Liver (tissue), 8 donors: ENCODE measurements at regions not wholly inside any gene's neighbourhood (a gene's known extent, or its start where the extent isn't known, plus 50 kb on each side); places are given as distances from the start of the nearest gene placed in this dataset.

Source experiments
- DNase-seq: peaks from one replicate; pipeline ENCODE4 v3.0.0-alpha.2; 2017; ENCODE audit warnings: low spot score
- H3K27ac ChIP-seq, 2 donors: one replicate each; pipeline ENCODE4 v1.7.0; 2013; ENCODE audit warnings: inconsistent platforms in 2 of 2, low read length in 2 of 2, control low read depth in 1 of 2, low read depth in 1 of 2, mild to moderate bottlenecking in 1 of 2
- H3K27me3 ChIP-seq, 4 donors: one replicate each; pipeline versions ENCODE4 v1.6.1 to v1.7.0; 2013; ENCODE audit warnings: low read length in 3 of 4, inconsistent platforms in 1 of 4, mild to moderate bottlenecking in 1 of 4, moderate library complexity in 1 of 4; ENCODE audit not compliant: control insufficient read depth in 4 of 4, insufficient read depth in 4 of 4
- H3K36me3 ChIP-seq, 4 donors: one replicate each; pipeline versions ENCODE4 v1.6.1 to v1.7.0; 2013; ENCODE audit warnings: low read length in 3 of 4, mild to moderate bottlenecking in 3 of 4, low read depth in 1 of 4, moderate library complexity in 1 of 4; ENCODE audit not compliant: control insufficient read depth in 4 of 4, insufficient read depth in 3 of 4
- H3K4me1 ChIP-seq, 4 donors: one replicate each; pipeline versions ENCODE4 v1.6.1 to v1.7.0; 2013; ENCODE audit warnings: low read length in 3 of 4, mild to moderate bottlenecking in 3 of 4, moderate library complexity in 1 of 4; ENCODE audit not compliant: control insufficient read depth in 4 of 4, insufficient read depth in 4 of 4
- H3K4me3 ChIP-seq, 3 donors: one replicate each; pipeline versions ENCODE4 v1.6.1 to v1.7.0; 2013; ENCODE audit warnings: low read length in 3 of 3, control low read depth in 1 of 3, low read depth in 1 of 3, mild to moderate bottlenecking in 1 of 3
- H3K9ac ChIP-seq, 2 donors: one replicate each; pipeline ENCODE4 v1.7.0; 2013; ENCODE audit warnings: low read length in 2 of 2, mild to moderate bottlenecking in 2 of 2, moderate library complexity in 2 of 2, control low read depth in 1 of 2, low read depth in 1 of 2
- H3K9me3 ChIP-seq, 4 donors: one replicate each; pipeline versions ENCODE4 v1.6.1 to v1.7.0; 2013; ENCODE audit warnings: low read length in 3 of 4; ENCODE audit not compliant: control insufficient read depth in 4 of 4
- EGR1 ChIP-seq, 2 donors: IDR thresholded peaks; 2 replicates each; pipeline ENCODE4 v1.6.1; 2016 to 2018; ENCODE audit warnings: antibody characterized with exemption in 2 of 2, low read depth in 2 of 2
- FOXA1 ChIP-seq: IDR thresholded peaks from 2 replicates; pipeline ENCODE4 v1.6.1; 2016; ENCODE audit warnings: antibody characterized with exemption
- FOXA2 ChIP-seq: IDR thresholded peaks from 2 replicates; pipeline ENCODE4 v1.6.1; 2016; ENCODE audit warnings: antibody characterized with exemption
- HNF4G ChIP-seq: IDR thresholded peaks from 2 replicates; pipeline ENCODE4 v1.6.1; 2016; ENCODE audit warnings: antibody characterized with exemption
- JUND ChIP-seq, 2 donors: IDR thresholded peaks; 2 replicates each; pipeline ENCODE4 v1.6.1; 2016; ENCODE audit warnings: antibody characterized with exemption in 2 of 2
- NR2F2 ChIP-seq: IDR thresholded peaks from 2 replicates; pipeline ENCODE4 v1.6.1; 2016; ENCODE audit warnings: antibody characterized with exemption
- RAD21 ChIP-seq, 2 donors: IDR thresholded peaks; 2 replicates each; pipeline ENCODE4 v1.6.1; 2016; ENCODE audit warnings: antibody characterized with exemption in 2 of 2, mild to moderate bottlenecking in 2 of 2
- RXRA ChIP-seq, 2 donors: IDR thresholded peaks; 2 replicates each; pipeline ENCODE4 v1.6.1; 2017 to 2018; ENCODE audit warnings: antibody characterized with exemption in 2 of 2, mild to moderate bottlenecking in 1 of 2
- SP1 ChIP-seq: IDR thresholded peaks from 2 replicates; pipeline ENCODE4 v1.6.1; 2018; ENCODE audit warnings: antibody characterized with exemption, mild to moderate bottlenecking
- TAF1 ChIP-seq: conservative IDR thresholded peaks from 2 replicates; pipeline ENCODE4 v1.6.1; 2016; ENCODE audit warnings: antibody characterized with exemption, mild to moderate bottlenecking
- YY1 ChIP-seq: IDR thresholded peaks from 2 replicates; pipeline ENCODE4 v1.6.1; 2016; ENCODE audit warnings: antibody characterized with exemption, mild to moderate bottlenecking
- WGBS: extraction: QIAGEN DNeasy Blood & Tissue Kit; methylation state at CpG from one replicate; pipeline ENCODE4 v1.1.7; 2013; 5-methylcytosine and 5-hydroxymethylcytosine counted together
- TF ChIP-seq, protein P1 (sequence below): IDR thresholded peaks from 2 replicates; pipeline ENCODE4 v1.6.1; 2016; ENCODE audit warnings: antibody characterized with exemption
- TF ChIP-seq, protein P2 (sequence below): fragments of 150-350 bp; IDR thresholded peaks from 2 replicates; pipeline ENCODE4 v1.5.1; 2017; ENCODE audit warnings: improper control_type of control experiment, low read depth, low read length; ENCODE audit not compliant: missing input control
- TF ChIP-seq, protein P3 (sequence below): IDR thresholded peaks from 2 replicates; pipeline ENCODE4 v1.6.1; 2016; ENCODE audit warnings: antibody characterized with exemption
- TF ChIP-seq, protein P4 (sequence below): IDR thresholded peaks from 2 replicates; pipeline ENCODE4 v1.6.1; 2016; ENCODE audit warnings: antibody characterized with exemption, mild to moderate bottlenecking
- donor health status: healthy.
- donor health status: healthy.
- donor health status: healthy.
- donor health status: healthy.
- donor health status: healthy.

DNA sequence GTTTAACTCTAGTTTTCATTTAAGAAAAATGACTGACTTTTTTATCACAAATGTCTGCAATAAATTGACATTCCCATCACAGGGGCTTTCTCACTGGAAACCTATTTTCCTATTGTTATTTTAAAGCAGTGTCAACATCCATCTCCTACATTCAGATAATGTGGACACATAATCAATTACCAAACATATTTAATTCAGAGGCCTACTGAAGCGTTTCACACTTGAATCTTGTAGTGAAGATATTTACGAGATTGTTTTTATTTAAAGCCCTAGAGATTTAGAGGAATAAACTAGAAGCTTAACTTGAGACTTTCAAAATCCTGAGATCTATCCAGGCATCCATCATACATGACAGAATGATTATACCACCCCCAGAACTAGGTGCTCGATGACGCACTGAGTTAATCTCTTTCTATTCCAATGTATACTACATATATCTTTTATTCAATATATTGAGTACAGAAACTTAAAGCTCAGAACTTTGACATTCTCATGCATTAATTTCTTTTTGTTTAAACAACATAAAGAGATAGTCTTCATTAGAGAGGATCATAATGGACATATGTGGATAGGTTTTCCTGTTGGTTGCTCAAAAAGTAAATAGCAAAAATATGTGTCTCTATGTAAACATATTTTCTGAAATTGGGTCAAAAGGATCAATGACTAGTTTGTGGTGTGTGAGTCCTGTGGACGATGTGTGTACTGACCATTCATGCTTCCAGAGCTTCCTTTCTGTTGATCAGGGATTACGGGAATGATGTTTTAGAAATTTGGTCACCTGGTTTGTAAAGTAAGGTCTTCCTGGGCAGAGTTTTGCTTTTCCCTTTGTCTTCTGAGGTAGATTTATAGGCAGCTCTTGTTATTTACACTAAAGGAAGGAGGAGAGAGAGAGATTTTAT lies 171.5 kb upstream of the HMCN1 start:
- no peak overlapping the region for H3K27ac ChIP-seq
- H3K4me1 ChIP-seq = no peaks in the 10 kb centered on the region
- TF ChIP-seq TAF1 = no peak
- TF ChIP-seq, protein P1, sequence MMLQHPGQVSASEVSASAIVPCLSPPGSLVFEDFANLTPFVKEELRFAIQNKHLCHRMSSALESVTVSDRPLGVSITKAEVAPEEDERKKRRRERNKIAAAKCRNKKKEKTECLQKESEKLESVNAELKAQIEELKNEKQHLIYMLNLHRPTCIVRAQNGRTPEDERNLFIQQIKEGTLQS = no peak
- TF ChIP-seq RAD21 (IDR thresholded peaks at IDR 0.05) = no peak
- TF ChIP-seq, protein P2, sequence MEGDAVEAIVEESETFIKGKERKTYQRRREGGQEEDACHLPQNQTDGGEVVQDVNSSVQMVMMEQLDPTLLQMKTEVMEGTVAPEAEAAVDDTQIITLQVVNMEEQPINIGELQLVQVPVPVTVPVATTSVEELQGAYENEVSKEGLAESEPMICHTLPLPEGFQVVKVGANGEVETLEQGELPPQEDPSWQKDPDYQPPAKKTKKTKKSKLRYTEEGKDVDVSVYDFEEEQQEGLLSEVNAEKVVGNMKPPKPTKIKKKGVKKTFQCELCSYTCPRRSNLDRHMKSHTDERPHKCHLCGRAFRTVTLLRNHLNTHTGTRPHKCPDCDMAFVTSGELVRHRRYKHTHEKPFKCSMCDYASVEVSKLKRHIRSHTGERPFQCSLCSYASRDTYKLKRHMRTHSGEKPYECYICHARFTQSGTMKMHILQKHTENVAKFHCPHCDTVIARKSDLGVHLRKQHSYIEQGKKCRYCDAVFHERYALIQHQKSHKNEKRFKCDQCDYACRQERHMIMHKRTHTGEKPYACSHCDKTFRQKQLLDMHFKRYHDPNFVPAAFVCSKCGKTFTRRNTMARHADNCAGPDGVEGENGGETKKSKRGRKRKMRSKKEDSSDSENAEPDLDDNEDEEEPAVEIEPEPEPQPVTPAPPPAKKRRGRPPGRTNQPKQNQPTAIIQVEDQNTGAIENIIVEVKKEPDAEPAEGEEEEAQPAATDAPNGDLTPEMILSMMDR = no peak
- no peak for TF ChIP-seq EGR1 (IDR thresholded peaks at IDR 0.05; ENCODE audit: low read depth in 2 of 2)
- TF ChIP-seq HNF4G = no peak
- no peak overlapping the region for H3K9ac ChIP-seq
- 92% methylated on average over 6 of the region's 6 CpGs for WGBS
- no peaks in the 10 kb centered on the region for H3K27me3 ChIP-seq
- no peak overlapping the region for H3K4me3 ChIP-seq
- DNase-seq = no peak
- H3K36me3 ChIP-seq = no peaks in the 10 kb centered on the region
- no peaks in the 10 kb centered on the region for H3K9me3 ChIP-seq

DNA sequence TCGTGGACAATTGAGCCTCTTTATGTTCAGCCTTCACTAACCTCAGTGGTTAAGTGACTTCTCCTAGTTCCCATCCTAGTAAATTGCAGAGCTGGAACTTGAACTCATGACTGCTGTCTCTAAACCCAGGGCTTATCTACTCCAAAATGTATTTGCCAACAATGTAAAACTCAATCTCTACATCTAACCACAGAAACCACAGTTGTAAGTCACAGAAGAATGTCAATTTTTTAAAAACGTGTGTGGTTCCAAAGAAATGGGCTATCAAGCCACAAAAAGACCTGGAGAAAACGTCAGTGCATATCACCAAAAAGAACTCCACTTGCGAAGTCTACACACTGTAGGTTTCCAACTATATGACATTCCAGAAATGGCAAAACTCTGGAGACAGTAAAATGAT lies 172.6 kb upstream of the HMCN1 start:
- H3K9me3 ChIP-seq = no peaks in the 10 kb centered on the region
- H3K27ac ChIP-seq = no peak overlapping the region
- WGBS = 78% methylated on average over 4 of the region's 4 CpGs
- no peaks in the 10 kb centered on the region for H3K4me1 ChIP-seq
- no peaks in the 10 kb centered on the region for H3K36me3 ChIP-seq
- H3K4me3 ChIP-seq = no peak overlapping the region
- TF ChIP-seq RXRA (IDR thresholded peaks at IDR 0.05) (no peak), YY1 (no peak), FOXA1 (no peak)
- TF ChIP-seq, protein P2 = no peak
- no peak overlapping the region for H3K9ac ChIP-seq
- no peak for DNase-seq
- H3K27me3 ChIP-seq = no peaks in the 10 kb centered on the region

DNA sequence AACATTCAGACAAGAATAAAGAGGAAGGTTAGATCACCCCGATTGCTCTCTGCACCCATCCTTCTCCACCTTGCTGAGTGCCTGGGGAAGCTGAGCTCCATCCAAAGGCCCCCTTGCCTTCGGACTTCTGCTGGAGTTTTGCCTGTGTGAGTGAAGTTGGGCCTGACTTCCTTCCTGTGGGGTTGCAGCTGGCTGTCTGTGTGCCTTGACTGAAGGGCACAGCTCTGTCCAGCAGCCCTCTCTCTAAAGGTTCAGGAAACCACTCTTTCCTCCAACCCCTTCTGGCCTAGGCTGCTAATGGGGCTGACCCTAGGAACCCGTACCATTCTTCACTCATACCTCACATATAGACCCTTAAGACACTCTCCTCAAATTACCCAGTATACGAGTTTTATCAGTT lies 173.4 kb upstream of the HMCN1 start:
- whole genome bisulfite sequencing = 78% methylated on average over 4 of the region's 4 CpGs
- Histone ChIP-seq H3K9me3 (no peaks in the 10 kb centered on the region), H3K36me3 (no peaks in the 10 kb centered on the region), H3K27me3 (no peaks in the 10 kb centered on the region), H3K9ac (no peak overlapping the region), H3K4me3 (no peak overlapping the region), H3K27ac (no peak overlapping the region), H3K4me1 (no peaks in the 10 kb centered on the region)
- TF ChIP-seq RAD21 (IDR thresholded peaks at IDR 0.05) (no peak), YY1 (no peak), FOXA1 (no peak), NR2F2 (no peak), RXRA (IDR thresholded peaks at IDR 0.05) (no peak), FOXA2 (no peak), TAF1 (no peak), HNF4G (no peak), EGR1 (IDR thresholded peaks at IDR 0.05; ENCODE audit: low read depth in 2 of 2) (no peak), JUND (IDR thresholded peaks at IDR 0.05) (no peak), SP1 (no peak)
- TF ChIP-seq, protein P3, sequence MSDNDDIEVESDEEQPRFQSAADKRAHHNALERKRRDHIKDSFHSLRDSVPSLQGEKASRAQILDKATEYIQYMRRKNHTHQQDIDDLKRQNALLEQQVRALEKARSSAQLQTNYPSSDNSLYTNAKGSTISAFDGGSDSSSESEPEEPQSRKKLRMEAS = no peak
- TF ChIP-seq, protein P4, sequence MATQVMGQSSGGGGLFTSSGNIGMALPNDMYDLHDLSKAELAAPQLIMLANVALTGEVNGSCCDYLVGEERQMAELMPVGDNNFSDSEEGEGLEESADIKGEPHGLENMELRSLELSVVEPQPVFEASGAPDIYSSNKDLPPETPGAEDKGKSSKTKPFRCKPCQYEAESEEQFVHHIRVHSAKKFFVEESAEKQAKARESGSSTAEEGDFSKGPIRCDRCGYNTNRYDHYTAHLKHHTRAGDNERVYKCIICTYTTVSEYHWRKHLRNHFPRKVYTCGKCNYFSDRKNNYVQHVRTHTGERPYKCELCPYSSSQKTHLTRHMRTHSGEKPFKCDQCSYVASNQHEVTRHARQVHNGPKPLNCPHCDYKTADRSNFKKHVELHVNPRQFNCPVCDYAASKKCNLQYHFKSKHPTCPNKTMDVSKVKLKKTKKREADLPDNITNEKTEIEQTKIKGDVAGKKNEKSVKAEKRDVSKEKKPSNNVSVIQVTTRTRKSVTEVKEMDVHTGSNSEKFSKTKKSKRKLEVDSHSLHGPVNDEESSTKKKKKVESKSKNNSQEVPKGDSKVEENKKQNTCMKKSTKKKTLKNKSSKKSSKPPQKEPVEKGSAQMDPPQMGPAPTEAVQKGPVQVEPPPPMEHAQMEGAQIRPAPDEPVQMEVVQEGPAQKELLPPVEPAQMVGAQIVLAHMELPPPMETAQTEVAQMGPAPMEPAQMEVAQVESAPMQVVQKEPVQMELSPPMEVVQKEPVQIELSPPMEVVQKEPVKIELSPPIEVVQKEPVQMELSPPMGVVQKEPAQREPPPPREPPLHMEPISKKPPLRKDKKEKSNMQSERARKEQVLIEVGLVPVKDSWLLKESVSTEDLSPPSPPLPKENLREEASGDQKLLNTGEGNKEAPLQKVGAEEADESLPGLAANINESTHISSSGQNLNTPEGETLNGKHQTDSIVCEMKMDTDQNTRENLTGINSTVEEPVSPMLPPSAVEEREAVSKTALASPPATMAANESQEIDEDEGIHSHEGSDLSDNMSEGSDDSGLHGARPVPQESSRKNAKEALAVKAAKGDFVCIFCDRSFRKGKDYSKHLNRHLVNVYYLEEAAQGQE = no peak
- DNase-seq = no peak
